A673 (cell line): ENCODE measurements at regions not wholly inside any gene's neighbourhood (a gene's known extent, or its start where the extent isn't known, plus 50 kb on each side); places are given as distances from the start of the nearest gene placed in this dataset.

ENCODE experiments used
- CTCF ChIP-seq: fragments of 300-800, 200-600 bp; sonication (generic); conservative IDR thresholded peaks from 2 replicates; pipeline ENCODE4 v1.5.1; 2017; ENCODE audit warnings: low read depth, mild to moderate bottlenecking, antibody characterized with exemption, low read length, moderate library complexity, mixed read lengths
- EZH2 ChIP-seq: fragments of 200-600 bp; sonication (generic); IDR thresholded peaks from 2 replicates; pipeline ENCODE4 v1.6.1; 2017; ENCODE audit warnings: borderline replicate concordance, low read depth, mild to moderate bottlenecking, mixed read lengths, antibody characterized with exemption, low read length; ENCODE audit not compliant: poor library complexity, severe bottlenecking

- TF ChIP-seq CTCF, result no peak
- no peak for TF ChIP-seq EZH2
These were observed 448.5 kb upstream of the MGMT start for GRCh38 chr10:129018511-129018910.
